ENCODE measurements at regions not wholly inside any gene's neighbourhood (a gene's known extent, or its start where the extent isn't known, plus 50 kb on each side); places are given as distances from the start of the nearest gene placed in this dataset.
A peak's percentile ranks its signal among the peaks of the same experiment; 100 is the strongest.
"Not testable (repeated sequence)": the region's sequence is repeated elsewhere in the genome, so short reads cannot be mapped to it uniquely, and the experiment has no call there.

DNA sequence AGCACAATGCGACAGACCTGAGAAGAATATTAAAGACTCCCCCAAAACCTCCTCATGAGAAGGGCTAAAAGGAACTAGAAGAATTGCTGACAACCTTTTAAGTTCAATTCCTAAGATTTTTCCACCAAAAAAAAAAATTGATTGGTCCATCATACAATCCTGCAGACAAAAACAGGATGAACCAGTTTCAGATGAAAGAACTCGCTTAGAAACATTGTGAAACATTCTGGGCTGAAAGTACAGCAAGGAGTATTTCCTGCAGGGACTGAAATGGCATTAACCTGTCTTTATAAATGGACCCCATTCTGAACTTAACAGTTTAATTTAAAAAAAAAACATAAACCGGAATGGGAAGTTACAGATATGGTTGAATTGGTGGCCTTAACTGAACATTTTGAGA is 96.0 kb upstream of the FAM174B start:
- no peak for DNase-seq (ENCODE audit: low read depth in 4 of 4, low spot score in 3 of 4)

DNA sequence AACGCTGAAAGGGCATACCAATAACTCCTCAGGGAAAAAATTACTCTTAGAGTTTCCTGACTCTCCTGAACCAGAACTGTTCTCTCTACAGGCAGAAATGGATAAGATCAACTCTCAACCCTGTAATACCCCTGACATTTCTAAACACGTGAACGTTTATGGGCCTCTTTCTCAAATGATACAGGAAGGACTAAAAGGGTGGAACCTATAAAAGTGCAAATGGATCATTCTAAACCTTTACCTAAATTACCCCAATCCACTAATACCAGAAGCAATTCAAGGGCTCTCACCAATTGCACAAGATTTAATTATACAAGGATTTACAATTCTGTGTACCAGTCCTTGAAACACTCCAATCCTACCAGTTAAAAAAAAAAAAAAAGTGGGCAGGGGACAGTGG is 98.0 kb upstream of the FAM174B start:
- no peak for DNase-seq (ENCODE audit: low read depth in 4 of 4, low spot score in 3 of 4)

GRCh38 chr15:92763459-92763858 is 107.9 kb upstream of the FAM174B start:
- no peak for DNase-seq (ENCODE audit: low read depth in 4 of 4, low spot score in 3 of 4)

DNA sequence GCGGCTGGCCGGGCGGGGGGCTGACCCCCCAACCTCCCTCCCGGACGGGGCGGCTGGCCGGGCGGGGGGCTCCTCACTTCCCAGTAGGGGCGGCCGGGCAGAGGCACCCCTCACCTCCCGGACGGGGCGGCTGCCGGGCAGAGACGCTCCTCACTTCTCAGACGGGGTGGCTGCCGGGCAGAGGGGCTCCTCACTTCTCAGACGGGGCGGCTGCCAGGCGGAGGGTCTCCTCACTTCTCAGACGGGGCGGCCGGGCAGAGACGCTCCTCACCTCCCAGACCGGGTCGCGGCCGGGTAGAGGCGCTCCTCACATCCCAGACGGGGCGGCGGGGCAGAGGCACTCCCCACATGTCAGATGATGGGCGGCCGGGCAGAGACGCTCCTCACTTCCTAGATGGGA is 112.6 kb upstream of the FAM174B start:
- DNase-seq (ENCODE audit: low read depth in 4 of 4, low spot score in 3 of 4), result not testable (repeated sequence)

GRCh38 chr15:92770641-92771040 is 115.1 kb upstream of the FAM174B start:
- DNase-seq (ENCODE audit: low read depth in 4 of 4, low spot score in 3 of 4), result no peak

GRCh38 chr15:92772061-92772460 is 116.5 kb upstream of the FAM174B start:
- DNase-seq (ENCODE audit: low read depth in 4 of 4, low spot score in 3 of 4), result no peak

GRCh38 chr15:92772626-92773244 is 117.2 kb upstream of the FAM174B start:
- no peak for DNase-seq (ENCODE audit: low read depth in 4 of 4, low spot score in 3 of 4)

- no peak for DNase-seq (ENCODE audit: low read depth in 4 of 4, low spot score in 3 of 4)
These were observed 117.8 kb upstream of the FAM174B start for GRCh38 chr15:92773340-92773739.

DNA sequence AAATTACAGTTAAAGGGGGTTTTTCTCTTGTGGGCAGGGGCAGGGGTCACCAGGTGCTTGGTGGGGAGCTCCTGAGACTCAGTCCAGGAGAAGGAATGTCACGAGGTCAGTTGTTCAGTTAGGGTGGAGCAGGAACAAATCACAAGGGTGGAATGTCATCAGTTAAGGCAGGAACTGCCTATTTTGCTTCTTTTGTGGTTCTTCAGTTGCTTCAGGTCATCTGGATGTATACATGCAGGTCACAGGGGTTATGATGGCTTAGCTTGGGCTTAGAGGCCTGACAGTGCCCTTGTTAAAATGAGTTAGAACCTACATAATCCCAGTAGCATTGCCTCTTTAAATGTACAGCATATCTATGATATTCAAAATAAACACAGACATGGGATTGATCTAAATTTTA is 120.2 kb upstream of the CHD2 start:
- no peak for DNase-seq (ENCODE audit: low read depth in 4 of 4, low spot score in 3 of 4)

DNA sequence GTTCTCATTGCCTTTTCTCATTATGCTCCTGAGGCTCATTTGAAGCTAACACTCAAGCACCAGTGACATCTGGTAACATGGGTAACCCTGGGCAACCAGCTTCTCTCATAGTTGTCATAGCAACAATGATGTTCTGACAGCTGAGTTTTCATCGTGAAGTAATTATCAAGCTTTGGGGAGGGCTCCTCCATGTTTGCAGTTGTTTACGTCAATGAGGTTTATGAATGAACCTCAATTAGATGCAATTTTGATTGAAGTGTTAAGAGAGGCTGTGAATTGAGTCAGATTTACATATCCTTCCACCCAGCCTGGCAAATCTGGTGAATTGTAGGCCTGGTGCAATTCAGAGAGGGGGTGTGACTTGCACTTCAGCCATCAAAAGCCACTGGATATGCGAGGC is 119.3 kb upstream of the CHD2 start:
- no peak for DNase-seq (ENCODE audit: low read depth in 4 of 4, low spot score in 3 of 4)

DNA sequence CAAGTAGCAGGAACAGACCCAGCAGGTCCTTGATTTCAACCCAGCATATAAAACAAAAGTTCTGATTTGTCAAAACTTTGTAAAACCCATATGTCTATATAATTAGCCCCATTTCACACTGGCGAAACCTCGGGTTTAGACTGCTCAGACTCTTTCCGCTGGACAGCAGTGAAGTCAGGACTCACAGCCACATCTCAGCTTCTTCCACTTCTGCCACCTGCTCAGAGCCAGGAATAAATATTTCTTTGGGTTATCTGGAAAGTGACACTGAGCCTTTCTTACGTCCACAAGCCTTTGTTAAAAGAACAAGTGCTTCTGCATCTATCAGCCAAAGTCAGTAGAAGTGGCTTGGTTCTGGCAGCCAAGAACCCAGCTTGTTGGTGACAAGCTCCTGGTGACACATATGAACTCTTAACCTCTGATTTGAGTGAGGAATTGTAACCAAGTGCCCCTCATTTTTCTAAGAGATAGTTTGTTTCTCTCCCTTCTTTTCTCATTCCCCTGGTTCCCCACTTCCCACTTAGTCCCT is 118.1 kb upstream of the CHD2 start:
- DNase-seq (ENCODE audit: low read depth in 4 of 4, low spot score in 3 of 4), result no peak

GRCh38 chr15:92787116-92787515 is 113.0 kb upstream of the CHD2 start:
- no peak for DNase-seq (ENCODE audit: low read depth in 4 of 4, low spot score in 3 of 4)

DNA sequence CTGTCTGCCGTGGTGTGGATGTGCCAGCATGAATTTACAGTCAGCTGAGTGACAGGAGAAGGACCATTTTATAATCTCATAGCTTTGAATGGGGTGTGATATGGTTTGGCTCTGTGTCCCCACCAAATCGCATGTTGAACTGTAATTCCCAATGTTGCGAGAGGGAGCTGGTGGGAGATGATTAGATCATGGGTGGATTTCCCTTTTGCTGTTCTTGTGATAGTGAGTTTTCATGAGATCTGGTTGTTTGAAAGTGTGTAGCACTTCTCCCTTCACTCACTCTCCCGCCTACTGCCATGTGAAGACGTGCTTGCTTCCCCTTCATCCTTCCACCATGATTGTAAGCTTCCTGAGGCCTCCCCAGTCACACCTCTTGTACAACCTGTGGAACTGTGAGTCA is 111.9 kb upstream of the CHD2 start:
- DNase-seq (ENCODE audit: low read depth in 4 of 4, low spot score in 3 of 4), result no peak

GRCh38 chr15:92788793-92789192 is 111.3 kb upstream of the CHD2 start:
- DNase-seq (ENCODE audit: low read depth in 4 of 4, low spot score in 3 of 4), result not testable (repeated sequence)

- no peak for DNase-seq (ENCODE audit: low read depth in 4 of 4, low spot score in 3 of 4)
These were observed 103.9 kb upstream of the CHD2 start for GRCh38 chr15:92796161-92796611.

DNA sequence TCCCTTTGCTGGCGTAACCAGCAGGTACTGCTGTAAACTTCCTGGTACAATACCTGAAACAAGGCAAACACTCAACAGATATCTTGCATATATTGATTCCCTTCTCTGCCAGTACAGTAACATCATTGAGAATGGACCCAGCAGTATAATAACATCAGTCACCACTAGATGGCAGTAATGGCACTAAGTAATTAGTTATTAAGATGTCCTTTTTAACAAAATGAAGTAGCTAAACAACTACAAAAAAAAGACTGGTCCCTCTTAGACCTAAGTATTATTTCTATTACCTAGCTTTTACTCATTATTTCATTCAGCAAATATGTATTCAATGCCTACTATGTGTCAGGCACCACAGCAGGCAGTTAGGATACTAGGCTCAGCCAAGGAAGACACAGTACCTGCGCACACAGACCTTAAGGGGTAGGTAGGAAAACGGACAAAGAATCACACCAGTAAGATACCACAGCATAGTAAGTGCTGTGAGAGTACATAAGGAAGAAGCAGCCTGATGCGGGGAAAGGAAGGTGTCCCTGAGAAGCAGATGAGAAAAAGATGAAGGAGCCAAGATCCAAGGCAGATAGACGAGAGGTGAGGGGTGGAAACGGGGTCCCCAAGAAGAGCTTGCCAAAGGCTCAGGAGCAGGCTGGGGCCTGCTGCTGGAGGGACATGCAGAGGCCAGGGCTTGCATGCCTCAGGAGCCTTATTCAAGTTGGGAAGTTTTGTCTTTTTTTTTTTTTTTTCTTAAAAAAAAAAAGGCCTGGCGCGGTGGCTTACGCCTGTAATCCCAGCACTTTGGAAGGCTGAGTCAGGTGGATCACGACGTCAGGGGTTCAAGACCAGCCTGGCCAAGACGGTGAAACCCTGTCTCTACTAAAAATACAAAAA is 102.7 kb upstream of the CHD2 start:
- DNase-seq (ENCODE audit: low read depth in 4 of 4, low spot score in 3 of 4), result peak in 1 of 4 donors; percentile 76

GRCh38 chr15:92800013-92800412 is 100.1 kb upstream of the CHD2 start:
- no peak for DNase-seq (ENCODE audit: low read depth in 4 of 4, low spot score in 3 of 4)

DNA sequence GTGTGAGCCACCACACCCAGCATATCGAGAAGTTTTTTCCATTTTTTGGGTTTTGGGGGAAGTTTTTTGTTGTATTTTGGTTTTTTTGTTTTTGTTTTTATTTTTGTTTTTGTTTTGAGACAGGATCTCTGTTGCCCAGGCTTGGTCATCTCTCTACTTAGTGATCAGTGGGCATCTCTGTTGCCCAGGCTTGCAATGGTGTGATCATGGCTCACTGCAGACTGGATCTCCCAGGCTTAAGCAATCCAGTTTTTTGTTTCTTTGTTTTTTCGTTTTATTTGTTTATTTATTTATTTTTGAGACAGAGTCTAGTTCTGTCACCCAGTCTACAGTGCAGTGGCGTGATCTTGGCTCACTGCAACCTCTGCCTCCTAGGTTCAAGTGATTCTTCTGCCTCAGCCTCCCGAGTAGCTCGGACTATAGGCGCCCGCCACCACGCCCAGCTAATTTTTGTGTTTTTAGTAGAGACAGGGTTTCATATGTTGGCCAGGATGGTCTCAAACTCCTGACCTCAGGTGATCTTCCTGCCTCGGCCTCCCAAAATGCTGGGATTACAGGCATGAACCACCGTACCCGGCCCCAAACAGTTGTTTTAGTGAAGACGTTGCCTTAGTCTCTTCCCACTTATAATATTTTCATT is 99.6 kb upstream of the CHD2 start:
- DNase-seq (ENCODE audit: low read depth in 4 of 4, low spot score in 3 of 4), result not testable (repeated sequence)

GRCh38 chr15:92801056-92801773 is 98.9 kb upstream of the CHD2 start:
- not testable (repeated sequence) for DNase-seq (ENCODE audit: low read depth in 4 of 4, low spot score in 3 of 4)

DNA sequence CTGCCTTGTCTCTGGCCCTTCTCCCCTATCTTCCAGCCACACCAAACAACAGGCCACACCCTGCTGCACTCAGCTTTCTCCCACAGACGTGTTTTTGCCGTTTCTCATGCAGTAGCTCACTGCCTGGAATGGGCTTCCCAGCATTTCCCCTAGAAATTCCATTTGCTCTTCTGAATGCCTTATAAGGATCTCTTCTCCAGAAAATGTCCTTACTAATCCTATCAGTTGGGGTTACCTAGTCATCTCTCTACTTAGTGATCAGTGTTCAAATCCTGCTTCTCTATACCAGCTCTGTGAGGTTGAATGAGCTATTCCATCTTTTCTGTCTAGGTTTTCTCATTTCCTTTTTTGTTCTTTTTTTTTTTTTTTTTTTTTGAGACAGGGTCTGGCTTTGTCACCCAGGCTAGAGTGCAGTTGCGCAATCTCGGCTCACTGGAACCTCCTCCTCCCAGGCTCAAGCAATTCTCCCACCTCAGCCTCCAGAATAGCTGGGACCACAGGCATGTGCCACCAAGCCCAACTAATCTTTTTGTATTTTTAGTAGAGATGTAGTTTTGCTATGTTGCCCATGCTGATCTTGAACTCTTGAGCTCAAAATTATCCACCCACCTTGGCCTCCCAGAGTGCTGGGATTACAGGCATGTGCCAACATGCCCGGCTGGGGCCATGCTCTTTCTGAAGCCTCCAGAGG is 98.2 kb upstream of the CHD2 start:
- no peak for DNase-seq (ENCODE audit: low read depth in 4 of 4, low spot score in 3 of 4)
